Tibial nerve (tissue), 4 donors: ENCODE measurements at regions not wholly inside any gene's neighbourhood (a gene's known extent, or its start where the extent isn't known, plus 50 kb on each side); places are given as distances from the start of the nearest gene placed in this dataset.

Experiments used
- DNase-seq, 2 donors: peaks; one replicate each; pipeline ENCODE4 v3.0.0-alpha.2; 2019; ENCODE audit warnings: low spot score in 2 of 2
- H3K27ac ChIP-seq, 4 donors: fragments of 200-600 bp; sonication (generic) in 3 of 4; one replicate each; pipeline ENCODE4 v1.5.1; 2017 to 2019; ENCODE audit warnings: mild to moderate bottlenecking in 1 of 4
- H3K27me3 ChIP-seq, 2 donors: fragments of 200-600 bp; sonication (generic) in 1 of 2; one replicate each; pipeline versions ENCODE4 v1.5.1 to v1.6.0; 2017 to 2019
- H3K36me3 ChIP-seq, 3 donors: fragments of 200-600 bp; sonication (generic); one replicate each; pipeline ENCODE4 v1.5.1; 2018 to 2019
- H3K4me1 ChIP-seq, 4 donors: fragments of 200-600 bp; sonication (generic) in 3 of 4; one replicate each; pipeline ENCODE4 v1.5.1; 2017 to 2019
- H3K4me3 ChIP-seq, 4 donors: fragments of 200-600 bp; sonication (generic) in 3 of 4; one replicate each; pipeline ENCODE4 v1.5.1; 2017 to 2019; ENCODE audit warnings: mild to moderate bottlenecking in 1 of 4, moderate library complexity in 1 of 4
- H3K9me3 ChIP-seq, 4 donors: fragments of 200-600 bp; sonication (generic) in 3 of 4; one replicate each; pipeline ENCODE4 v1.5.1; 2017 to 2019
- CTCF ChIP-seq, 5 experiments: fragments of 200-600 bp in 3 of 5; fragments of 450-650 bp in 2 of 5; sonication (generic) in 3 of 5; IDR thresholded peaks; one replicate each; pipeline ENCODE4 v1.5.1; 2016 to 2019; ENCODE audit warnings: antibody characterized with exemption in 5 of 5, mild to moderate bottlenecking in 3 of 5, moderate library complexity in 2 of 5
- EP300 ChIP-seq, 2 donors: sonication (generic); formaldehyde crosslinking; IDR thresholded peaks; one replicate each; pipeline ENCODE4 v1.6.1; 2017; ENCODE audit warnings: antibody characterized with exemption in 2 of 2, mild to moderate bottlenecking in 1 of 2
- POLR2A ChIP-seq, 2 donors: fragments of 450-650 bp; IDR thresholded peaks; one replicate each; pipeline ENCODE4 v1.6.1; 2017; ENCODE audit warnings: antibody characterized with exemption in 2 of 2, mild to moderate bottlenecking in 2 of 2, moderate library complexity in 2 of 2
- WGBS, 2 donors: methylation state at CpG; one replicate each; pipeline ENCODE4 v1.1.5; 2018; 5-methylcytosine and 5-hydroxymethylcytosine counted together

GRCh38 chr17:27224526-27225315 is 69.2 kb upstream of the WSB1 start:
- no peaks in the 10 kb centered on the region for H3K36me3 ChIP-seq
- DNase-seq, result no peak
- no peak for TF ChIP-seq EP300 (IDR thresholded peaks at IDR 0.05)
- TF ChIP-seq CTCF (IDR thresholded peaks at IDR 0.05), result no peak
- H3K27ac ChIP-seq, result no peak overlapping the region
- 74 to 83% methylated on average over 5 of the region's 5 CpGs for WGBS, 2 donors
- H3K4me3 ChIP-seq, result no peak overlapping the region
- no peaks in the 10 kb centered on the region for H3K27me3 ChIP-seq
- H3K4me1 ChIP-seq, result no peaks in the 10 kb centered on the region
- H3K9me3 ChIP-seq, result no peaks in the 10 kb centered on the region

- 80 to 92% methylated on average over 4 of the region's 4 CpGs for WGBS, 2 donors
- TF ChIP-seq POLR2A (IDR thresholded peaks at IDR 0.05), result no peak
- TF ChIP-seq CTCF (IDR thresholded peaks at IDR 0.05), result no peak
- no peak for TF ChIP-seq EP300 (IDR thresholded peaks at IDR 0.05)
- Histone ChIP-seq H3K4me3 (no peak overlapping the region), H3K9me3 (no peaks in the 10 kb centered on the region), H3K4me1 (no peaks in the 10 kb centered on the region), H3K36me3 (no peaks in the 10 kb centered on the region), H3K27me3 (no peaks in the 10 kb centered on the region), H3K27ac (no peak overlapping the region)
- no peak for DNase-seq
These were observed 67.2 kb upstream of the WSB1 start for GRCh38 chr17:27226611-27227230.

GRCh38 chr17:27230996-27231395 is 62.9 kb upstream of the WSB1 start:
- H3K4me3 ChIP-seq, result no peak overlapping the region
- no peaks in the 10 kb centered on the region for H3K36me3 ChIP-seq
- no peaks in the 10 kb centered on the region for H3K27me3 ChIP-seq
- H3K27ac ChIP-seq, result no peak overlapping the region
- H3K4me1 ChIP-seq, result no peaks in the 10 kb centered on the region
- TF ChIP-seq POLR2A (IDR thresholded peaks at IDR 0.05) (no peak), EP300 (IDR thresholded peaks at IDR 0.05) (no peak), CTCF (IDR thresholded peaks at IDR 0.05) (no peak)
- DNase-seq, result no peak
- WGBS, 2 donors, result 52 to 53% methylated on average over 8 of the region's 8 CpGs
- no peaks in the 10 kb centered on the region for H3K9me3 ChIP-seq

GRCh38 chr17:27232328-27232727 is 61.6 kb upstream of the WSB1 start:
- Histone ChIP-seq H3K4me3 (no peak overlapping the region), H3K36me3 (no peaks in the 10 kb centered on the region), H3K27ac (no peak overlapping the region), H3K4me1 (peaks cover 0 to 7% (median 0%) of the 10 kb centered on the region in 4 donors), H3K27me3 (no peaks in the 10 kb centered on the region), H3K9me3 (no peaks in the 10 kb centered on the region)
- WGBS, 2 donors, result 88 to 91% methylated on average over 5 of the region's 5 CpGs
- TF ChIP-seq CTCF (IDR thresholded peaks at IDR 0.05) (no peak), POLR2A (IDR thresholded peaks at IDR 0.05) (no peak), EP300 (IDR thresholded peaks at IDR 0.05) (no peak)
- DNase-seq, result no peak

GRCh38 chr17:27233059-27233458 is 60.9 kb upstream of the WSB1 start:
- no peak overlapping the region for H3K27ac ChIP-seq
- no peaks in the 10 kb centered on the region for H3K36me3 ChIP-seq
- no peak for DNase-seq
- TF ChIP-seq EP300 (IDR thresholded peaks at IDR 0.05) (no peak), CTCF (IDR thresholded peaks at IDR 0.05) (no peak)
- H3K27me3 ChIP-seq, result no peaks in the 10 kb centered on the region
- peaks cover 0 to 9% (median 0%) of the 10 kb centered on the region in 4 donors for H3K4me1 ChIP-seq
- H3K9me3 ChIP-seq, result no peaks in the 10 kb centered on the region
- no peak overlapping the region for H3K4me3 ChIP-seq
- WGBS, 2 donors, result 73% methylated on average over 3 of the region's 3 CpGs
